ENCODE measurements at regions not wholly inside any gene's neighbourhood (a gene's known extent, or its start where the extent isn't known, plus 50 kb on each side); places are given as distances from the start of the nearest gene placed in this dataset.

- TF ChIP-seq CTCF (IDR thresholded peaks at IDR 0.05 in 2 of 3, conservative IDR thresholded peaks at IDR 0.05 in 1 of 3; ENCODE audit: borderline replicate concordance in 1 of 3, insufficient read depth in 1 of 3, low read depth in 2 of 3, low read length in 2 of 3) (no peak), JUND (IDR thresholded peaks at IDR 0.05) (no peak), POLR2A (IDR thresholded peaks at IDR 0.05; ENCODE audit: borderline replicate concordance, extremely low read depth, insufficient read depth, insufficient read length) (no peak), RAD21 (IDR thresholded peaks at IDR 0.05; ENCODE audit: low read depth) (no peak), CEBPB (IDR thresholded peaks at IDR 0.05; ENCODE audit: low read depth) (no peak), SIN3A (IDR thresholded peaks at IDR 0.05; ENCODE audit: low read depth) (no peak), EZH2 (IDR thresholded peaks at IDR 0.05) (no peak), TCF7L2 (IDR thresholded peaks at IDR 0.05; ENCODE audit: borderline replicate concordance, extremely low read depth, insufficient read depth, insufficient read length) (no peak), EZH2phosphoT487 (IDR thresholded peaks at IDR 0.05; ENCODE audit: borderline replicate concordance) (no peak), REST (IDR thresholded peaks at IDR 0.05; ENCODE audit: low read depth) (no peak), SRF (IDR thresholded peaks at IDR 0.05; ENCODE audit: low read depth) (no peak), ELF1 (IDR thresholded peaks at IDR 0.05; ENCODE audit: borderline replicate concordance, low read depth) (no peak)
Measured at GRCh38 chr1:221805121-221805520, 63.2 kb upstream of the DUSP10 start.

Data from HCT116 (cell line).